HG02970 (cell line): ENCODE measurements at regions not wholly inside any gene's neighbourhood (a gene's known extent, or its start where the extent isn't known, plus 50 kb on each side); places are given as distances from the start of the nearest gene placed in this dataset.

Experiments used
- ATAC-seq: cut with Tn5 transposase; IDR thresholded peaks from one replicate; pipeline ENCODE4 v1.9.1; 2021; ENCODE audit warnings: mild to moderate bottlenecking, moderate library complexity, moderate number of reproducible peaks; ENCODE audit not compliant: unreplicated experiment, low FRiP score

- no peak for ATAC-seq
Observed at GRCh38 chr1:162970021-162970420, 99.1 kb upstream of the RGS4 start.

DNA sequence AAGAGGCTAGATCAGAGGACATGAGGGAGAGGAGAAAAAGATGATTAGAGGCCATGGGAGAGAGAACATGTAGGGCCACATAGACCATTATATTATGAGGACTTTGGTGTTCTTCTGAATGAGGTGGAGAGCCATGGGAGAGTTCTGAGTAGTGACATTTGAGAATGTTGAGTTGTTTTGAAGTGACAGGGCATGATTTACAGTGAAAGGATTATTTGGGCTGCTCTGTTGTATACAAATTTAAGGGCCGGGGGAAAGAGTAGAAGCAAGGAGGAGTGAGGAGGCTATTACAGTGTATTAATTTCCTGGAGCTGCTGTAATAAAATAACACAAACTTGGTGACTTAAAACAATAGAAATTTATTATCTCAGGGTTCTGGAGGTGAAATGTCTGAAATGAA lies 102.5 kb upstream of the RGS4 start:
- ATAC-seq, result no peak

GRCh38 chr1:162964901-162965300 lies 103.9 kb upstream of the CCDC190 start:
- no peak for ATAC-seq

- ATAC-seq, result no peak
Observed at GRCh38 chr1:162956922-162957321, 95.9 kb upstream of the CCDC190 start.

DNA sequence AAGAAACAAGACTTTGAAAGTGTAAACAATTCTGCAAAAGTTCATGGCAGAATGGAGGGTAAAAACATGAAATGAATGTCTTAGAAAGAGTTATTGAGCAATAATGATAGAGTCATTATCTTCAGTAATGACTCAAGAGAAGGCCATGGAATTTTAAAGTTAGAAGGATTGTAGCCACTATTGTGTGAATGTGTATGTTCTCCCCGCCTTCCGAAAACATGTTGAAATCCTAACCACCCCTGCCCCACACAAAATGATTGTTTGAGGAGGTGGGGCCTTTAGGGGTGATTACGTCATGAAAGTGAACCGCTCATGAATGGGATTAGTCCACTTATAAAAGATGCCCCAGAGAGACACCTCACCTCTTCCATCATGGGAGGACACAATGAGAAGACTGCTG lies 93.8 kb upstream of the CCDC190 start:
- ATAC-seq, result no peak

DNA sequence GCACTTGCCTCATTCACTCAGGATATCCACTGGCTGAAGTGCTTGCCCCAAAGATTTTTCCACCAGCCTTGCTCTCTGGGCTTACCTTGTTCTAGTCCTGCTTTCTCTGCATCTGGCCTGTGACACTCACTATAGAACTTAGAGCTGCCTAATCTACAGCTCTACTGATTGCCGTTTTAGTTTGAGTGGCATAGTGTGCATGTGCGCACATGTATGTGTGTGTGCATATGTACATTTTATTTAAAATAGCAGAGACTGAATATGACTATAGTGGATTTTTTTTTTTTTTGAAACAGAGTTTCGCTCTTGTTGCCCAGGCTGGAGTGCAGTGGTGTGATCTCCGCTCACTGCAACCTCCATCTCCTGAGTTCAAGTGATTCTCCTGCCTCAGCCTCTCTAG lies 92.0 kb upstream of the CCDC190 start:
- no peak for ATAC-seq

DNA sequence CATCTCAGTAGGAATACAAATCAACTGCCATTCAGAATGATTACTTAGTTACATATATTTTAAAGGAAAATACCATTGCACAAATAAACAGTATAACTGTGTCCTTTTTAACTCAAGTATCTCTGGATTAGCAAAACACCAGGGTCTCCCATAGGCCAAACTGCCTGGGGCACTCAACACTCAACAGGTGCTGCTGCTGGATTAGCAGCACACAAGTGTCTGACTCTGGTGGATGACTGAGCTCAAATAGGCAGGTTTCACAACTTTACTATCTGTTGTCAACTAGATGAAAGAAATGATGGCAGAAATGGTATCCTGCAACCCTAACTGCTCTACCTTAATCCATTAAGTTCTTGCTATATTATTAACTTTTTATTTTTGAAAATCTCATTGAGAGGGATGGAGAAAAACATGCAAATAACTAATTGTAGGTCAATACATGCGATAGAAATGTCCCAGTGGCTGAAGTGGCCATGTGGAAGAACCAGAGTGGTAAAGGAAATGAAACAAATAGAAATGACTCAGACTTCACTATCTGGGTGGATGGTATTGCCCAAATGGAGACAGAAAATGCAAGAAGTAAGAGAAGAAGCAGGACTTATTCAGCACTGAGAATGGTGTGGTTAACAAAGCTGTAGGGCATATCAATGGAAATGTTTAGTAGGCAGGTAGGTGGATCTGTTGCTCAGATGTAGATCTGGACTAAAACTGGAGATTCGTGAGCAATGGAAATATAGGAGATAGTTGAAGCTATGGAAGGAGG lies 90.8 kb upstream of the CCDC190 start:
- peak; percentile 93 for ATAC-seq

DNA sequence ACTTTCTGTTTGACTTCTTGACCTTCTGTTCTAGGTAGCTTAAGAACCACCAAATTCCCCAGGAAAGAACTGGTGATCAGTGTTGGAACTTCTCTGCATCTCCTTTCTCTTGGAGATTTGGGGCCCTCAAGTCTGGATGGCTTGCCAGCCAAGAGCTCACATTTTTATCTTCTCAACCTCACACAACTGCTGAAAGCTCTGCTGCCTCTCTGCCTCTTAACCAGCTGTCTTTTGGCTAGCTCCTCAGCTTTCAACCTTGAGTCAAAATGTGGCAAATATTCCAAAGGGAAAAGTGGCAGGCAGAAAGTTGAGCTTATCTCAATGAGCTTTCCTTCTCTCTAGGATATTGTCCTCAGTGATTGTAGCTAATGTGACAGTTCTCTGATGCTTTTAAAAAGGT lies 89.2 kb upstream of the CCDC190 start:
- no peak for ATAC-seq

- ATAC-seq, result no peak
Observed at GRCh38 chr1:162946701-162947100, 85.7 kb upstream of the CCDC190 start.

GRCh38 chr1:162944974-162945674 lies 84.1 kb upstream of the CCDC190 start:
- no peak for ATAC-seq

DNA sequence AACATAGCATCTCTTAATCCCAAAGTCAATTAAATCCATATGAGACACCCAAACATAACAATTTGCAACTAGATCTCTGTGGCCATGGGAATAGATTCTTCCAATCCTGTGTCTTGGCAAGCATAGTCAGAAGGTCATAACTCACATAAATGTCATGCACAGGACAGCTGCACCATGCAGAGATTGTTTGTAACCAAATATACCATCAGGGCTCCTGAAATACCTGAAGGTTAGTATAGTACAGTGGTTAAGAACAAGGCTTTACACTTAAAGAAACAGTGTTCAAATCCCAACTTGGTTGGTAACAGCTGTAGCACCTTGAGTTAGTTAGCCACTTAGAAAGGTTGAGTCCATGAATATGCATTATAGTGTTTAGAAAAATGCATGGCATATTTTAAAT lies 82.6 kb upstream of the CCDC190 start:
- ATAC-seq, result no peak

- ATAC-seq, result no peak
Observed at GRCh38 chr1:162942916-162943559, 82.1 kb upstream of the CCDC190 start.

GRCh38 chr1:162941024-162941423 lies 80.0 kb upstream of the CCDC190 start:
- no peak for ATAC-seq

GRCh38 chr1:162939035-162939434 lies 78.1 kb upstream of the CCDC190 start:
- no peak for ATAC-seq

GRCh38 chr1:162937716-162938395 lies 76.9 kb upstream of the CCDC190 start:
- ATAC-seq, result no peak

DNA sequence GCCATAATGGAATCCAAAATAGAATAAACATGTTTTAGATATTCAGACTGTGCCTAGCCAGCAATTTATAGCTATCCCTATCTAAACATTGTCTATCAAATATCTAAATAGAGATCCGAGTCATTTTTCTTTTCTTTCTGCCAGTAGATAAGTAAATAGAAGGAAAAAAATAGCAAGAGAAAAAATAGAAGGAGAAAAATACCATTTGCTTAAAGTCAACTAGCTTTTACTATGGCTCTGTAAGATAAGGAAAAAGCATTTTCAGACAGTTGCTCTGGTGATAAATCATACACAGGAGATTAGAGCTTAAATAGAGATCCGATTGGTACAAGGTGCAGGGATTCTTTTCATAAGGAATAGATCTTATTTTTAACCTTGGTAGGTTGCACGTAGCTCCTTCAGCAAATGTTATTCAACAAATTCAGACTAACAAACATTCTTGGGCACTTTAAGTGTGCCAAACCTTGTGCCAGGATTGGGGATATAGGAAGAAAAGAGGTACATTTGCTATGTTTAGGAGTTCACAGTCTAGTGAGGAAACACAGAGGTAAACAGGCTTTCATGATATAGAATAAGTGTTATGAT lies 70.1 kb upstream of the CCDC190 start:
- ATAC-seq, result no peak

GRCh38 chr1:162930532-162930931 lies 69.6 kb upstream of the CCDC190 start:
- no peak for ATAC-seq

DNA sequence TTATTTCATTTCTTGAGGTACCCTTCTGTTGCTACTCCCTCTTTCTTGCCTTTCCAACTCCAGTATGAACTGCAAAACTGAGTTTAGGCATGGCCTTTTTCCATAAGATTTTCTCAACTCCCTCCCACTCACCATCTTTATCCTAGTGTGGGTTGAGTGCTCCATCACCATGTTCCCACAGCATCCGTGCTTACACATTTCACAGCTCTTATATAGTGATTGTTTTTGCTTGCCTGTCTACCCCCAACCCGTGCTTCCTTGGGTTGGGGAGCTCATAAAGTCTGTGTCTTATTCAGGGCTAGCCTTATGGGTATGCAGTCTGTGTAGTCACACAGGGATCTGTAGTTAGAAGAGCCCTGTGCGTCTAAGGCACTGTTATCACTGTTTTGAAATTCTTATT lies 68.2 kb upstream of the CCDC190 start:
- no peak for ATAC-seq

DNA sequence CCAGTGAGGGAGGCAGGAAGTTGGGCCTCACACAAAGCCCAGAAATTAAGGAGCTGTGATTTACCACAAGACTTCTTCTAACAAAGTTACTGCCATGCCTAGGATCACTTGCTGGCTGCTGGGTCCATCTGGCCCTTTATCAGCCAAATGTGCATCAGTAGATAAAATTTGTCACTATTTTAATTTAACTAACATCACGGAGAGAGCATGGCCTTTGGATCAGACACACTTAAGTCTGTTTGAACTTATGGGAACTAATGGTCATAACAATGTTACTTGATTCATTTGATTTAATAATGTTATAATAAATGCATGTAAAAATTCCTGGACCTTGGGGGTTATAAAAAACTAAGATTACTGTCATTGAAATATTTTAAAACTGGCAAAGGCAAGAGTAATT lies 67.2 kb upstream of the CCDC190 start:
- ATAC-seq, result no peak

DNA sequence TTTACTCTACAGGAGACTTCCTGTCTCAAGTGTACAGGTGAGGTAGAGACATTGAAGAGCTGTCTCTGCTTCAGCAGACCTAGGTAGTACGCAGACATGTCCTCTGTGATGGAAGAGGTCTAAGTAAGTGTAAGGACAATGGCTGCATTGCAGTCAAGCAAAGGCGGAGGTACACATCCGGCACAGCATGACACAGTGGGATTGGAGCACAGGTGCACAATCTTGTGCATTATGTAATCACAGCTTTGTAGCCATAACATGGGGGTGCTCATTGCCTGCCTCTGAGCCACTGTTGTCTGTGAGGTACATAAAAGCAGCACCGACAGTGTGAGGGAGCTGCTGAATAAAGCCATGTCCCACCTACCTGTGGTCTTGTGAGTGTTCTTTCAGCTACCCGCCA lies 66.4 kb upstream of the CCDC190 start:
- ATAC-seq, result no peak

DNA sequence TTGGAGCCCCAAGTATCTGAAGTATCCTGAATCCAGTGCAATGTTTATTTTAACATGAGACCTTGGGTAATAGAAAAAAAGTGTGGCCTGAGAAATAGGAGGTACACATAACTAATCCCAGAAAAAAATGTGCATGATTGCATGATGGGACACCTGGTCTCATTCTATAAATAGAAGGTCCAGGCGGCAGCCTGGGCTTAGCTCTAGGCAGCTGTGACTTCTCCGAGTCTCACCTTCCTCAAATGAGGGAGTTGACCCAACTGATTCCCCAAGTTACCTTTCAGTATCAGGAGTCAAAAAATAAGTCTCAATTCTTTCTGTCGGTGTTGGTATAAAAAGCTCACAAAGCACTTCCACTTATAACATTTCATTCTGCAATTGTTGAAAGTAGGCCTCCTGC lies 65.9 kb upstream of the CCDC190 start:
- no peak for ATAC-seq
